HepG2 (cell line): ENCODE measurements at regions not wholly inside any gene's neighbourhood (a gene's known extent, or its start where the extent isn't known, plus 50 kb on each side); places are given as distances from the start of the nearest gene placed in this dataset.

Experiments used
- ATAC-seq: fragments of 200-7000 bp; cut with Tn5 transposase; 3 replicates; pipeline ENCODE4 v1.9.1; 2020; ENCODE audit warnings: mild to moderate bottlenecking, moderate library complexity
- BruUV-seq: library from RNA; stranded (reverse); fragments of 400-500 nt; replicated peaks from 2 replicates; lab custom pipeline; 2021; lab: Mats Ljungman, UMichigan
- CTCF ChIA-PET: fragments of 300-600 bp; formaldehyde crosslinking; extraction: SDS; loops from one replicate; lab custom pipeline; 2021; ENCODE audit warnings: low total read pairs, inconsistent platforms, low intra/inter-chr PET ratio; lab: Yijun Ruan, JAX
- POLR2A ChIA-PET: fragments of 350-600 bp; sonication (Branson Sonifier 250); formaldehyde crosslinking; loops from one replicate; lab custom pipeline; 2020; ENCODE audit warnings: antibody characterized with exemption, inconsistent platforms; lab: Yijun Ruan, JAX
- DNase-seq: peaks from one replicate; pipeline ENCODE4 v3.0.0-alpha.2; 2015; ENCODE audit warnings: low spot score
- FAIRE-seq: peaks from 3 replicates; lab custom pipeline; 2011; peaks lifted over from hg19 to GRCh38; lab: Jason Lieb, UNC
- H2AFZ ChIP-seq: one replicate; pipeline ENCODE4 v1.6.1; 2011; ENCODE audit warnings: low read length, inconsistent platforms
- H3K27ac ChIP-seq: fragments of 300-600 bp; 3 replicates; pipeline ENCODE4 v1.8.0; 2011; ENCODE audit warnings: mixed run types, mild to moderate bottlenecking, mixed read lengths, low read length, inconsistent platforms; ENCODE audit not compliant: insufficient read depth; ENCODE audit errors: extremely low read length
- H3K27me3 ChIP-seq, 2 experiments: fragments of 200-600 bp in 1 of 2; 2 replicates in 1 of 2; 3 replicates in 1 of 2; pipeline versions ENCODE4 v1.6.0 to v1.8.0; 2011; ENCODE audit warnings: low read length in 2 of 2, mild to moderate bottlenecking in 2 of 2, moderate library complexity in 2 of 2, inconsistent platforms in 1 of 2; ENCODE audit not compliant: insufficient read depth in 2 of 2, control insufficient read depth in 1 of 2
- H3K36me3 ChIP-seq, 2 experiments: fragments of 200-600 bp in 1 of 2; replicated peaks in 1 of 2; 2 replicates in 1 of 2; 3 replicates in 1 of 2; pipeline versions ENCODE4 v1.5.1 to v1.8.0; 2011; ENCODE audit warnings: low read length in 2 of 2, inconsistent platforms in 1 of 2; ENCODE audit not compliant: insufficient read depth in 2 of 2, control insufficient read depth in 1 of 2
- H3K4me1 ChIP-seq: 2 replicates; pipeline ENCODE4 v1.5.1; 2012; ENCODE audit warnings: low read length, inconsistent platforms; ENCODE audit not compliant: insufficient read depth
- H3K4me2 ChIP-seq: 2 replicates; pipeline ENCODE4 v1.6.0; 2011; ENCODE audit warnings: low read depth, low read length, inconsistent platforms
- H3K4me3 ChIP-seq, 3 experiments: fragments of 200-600 bp in 1 of 3; sonication (generic), shearing (Covaris generic) in 1 of 3; replicated peaks in 1 of 3; 2 replicates each; pipeline ENCODE4 v1.5.1; 2011 to 2016; ENCODE audit warnings: low read length in 3 of 3, inconsistent platforms in 2 of 3, low read depth in 2 of 3, mild to moderate bottlenecking in 2 of 3, control low read depth in 1 of 3, mixed read lengths in 1 of 3; ENCODE audit not compliant: insufficient read depth in 1 of 3
- H3K79me2 ChIP-seq: one replicate; pipeline ENCODE4 v1.6.1; 2011; ENCODE audit warnings: low read length, inconsistent platforms; ENCODE audit not compliant: insufficient read depth
- H3K9ac ChIP-seq: 2 replicates; pipeline ENCODE4 v1.6.0; 2011; ENCODE audit warnings: mild to moderate bottlenecking, low read depth, low read length, inconsistent platforms; ENCODE audit not compliant: insufficient read depth
- H3K9me3 ChIP-seq: 2 replicates; pipeline ENCODE4 v1.5.1; 2012; ENCODE audit warnings: mild to moderate bottlenecking, low read length
- H4K20me1 ChIP-seq: 2 replicates; pipeline ENCODE4 v1.6.0; 2011; ENCODE audit warnings: inconsistent platforms, mild to moderate bottlenecking, low read length, moderate library complexity; ENCODE audit not compliant: insufficient read depth
- ARNTL ChIP-seq: sonication (generic); formaldehyde crosslinking; IDR thresholded peaks from 2 replicates; pipeline ENCODE4 v1.4.0; 2020; ENCODE audit warnings: mild to moderate bottlenecking, missing genetic modification reagents
- CREM ChIP-seq, 2 experiments: sonication (generic) in 1 of 2; formaldehyde crosslinking in 1 of 2; IDR thresholded peaks; 2 replicates each; pipeline versions ENCODE4 v1.4.0 to v1.6.1; 2016 to 2020; ENCODE audit warnings: antibody characterized with exemption in 1 of 2, mild to moderate bottlenecking in 1 of 2, missing genetic modification reagents in 1 of 2
- ESRRA ChIP-seq: sonication (generic); formaldehyde crosslinking; IDR thresholded peaks from 2 replicates; pipeline ENCODE4 v1.5.1; 2020; ENCODE audit warnings: mild to moderate bottlenecking, low read depth, missing genetic modification reagents
- GATAD2A ChIP-seq: IDR thresholded peaks from 2 replicates; pipeline ENCODE4 v1.6.1; 2016
- KDM6A ChIP-seq: IDR thresholded peaks from 2 replicates; pipeline ENCODE4 v1.6.1; 2016; ENCODE audit warnings: low read depth
- RERE ChIP-seq: IDR thresholded peaks from 2 replicates; pipeline ENCODE4 v1.6.1; 2016; ENCODE audit warnings: low read depth, missing genetic modification reagents, missing compliant biosample characterization
- SALL2 ChIP-seq: sonication (generic); formaldehyde crosslinking; IDR thresholded peaks from 2 replicates; pipeline ENCODE4 v1.8.1; 2023; ENCODE audit warnings: mild to moderate bottlenecking, missing genetic modification reagents, inconsistent platforms
- SIX1 ChIP-seq: sonication (generic); formaldehyde crosslinking; IDR thresholded peaks from 2 replicates; pipeline ENCODE4 v1.4.0; 2020; ENCODE audit warnings: missing genetic modification reagents, borderline replicate concordance
- TAF1 ChIP-seq: sonication (generic); formaldehyde crosslinking; IDR thresholded peaks from 2 replicates; pipeline ENCODE4 v1.4.0; 2020; ENCODE audit warnings: missing genetic modification reagents
- TFDP1 ChIP-seq: IDR thresholded peaks from 2 replicates; pipeline ENCODE4 v1.6.1; 2016; ENCODE audit warnings: missing compliant biosample characterization, missing genetic modification reagents, borderline replicate concordance
- ZNF136 ChIP-seq: sonication (generic); formaldehyde crosslinking; IDR thresholded peaks from 2 replicates; pipeline ENCODE4 v1.8.1; 2022; ENCODE audit warnings: low read depth, mild to moderate bottlenecking, moderate library complexity, missing genetic modification reagents
- ZNF317 ChIP-seq: sonication (generic); formaldehyde crosslinking; IDR thresholded peaks from 2 replicates; pipeline ENCODE4 v1.5.0; 2020; ENCODE audit warnings: mild to moderate bottlenecking, missing genetic modification reagents
- ZNF329 ChIP-seq: sonication (generic); formaldehyde crosslinking; IDR thresholded peaks from 2 replicates; pipeline ENCODE4 v1.9.0; 2021; ENCODE audit warnings: low read depth, mild to moderate bottlenecking, missing genetic modification reagents
- ZNF558 ChIP-seq: sonication (generic); formaldehyde crosslinking; IDR thresholded peaks from 2 replicates; pipeline ENCODE4 v1.9.0; 2022; ENCODE audit warnings: mild to moderate bottlenecking, missing genetic modification reagents, borderline replicate concordance
- ZNF605 ChIP-seq: sonication (generic); formaldehyde crosslinking; IDR thresholded peaks from 2 replicates; pipeline ENCODE4 v1.8.0; 2022; ENCODE audit warnings: mild to moderate bottlenecking, missing genetic modification reagents
- ZNF644 ChIP-seq: IDR thresholded peaks from 2 replicates; pipeline ENCODE4 v1.6.1; 2016; ENCODE audit warnings: low read depth
- ZSCAN9 ChIP-seq: IDR thresholded peaks from 2 replicates; pipeline ENCODE4 v1.6.1; 2016; ENCODE audit warnings: borderline replicate concordance
- WGBS: methylation state at CpG from one replicate; pipeline ENCODE4 v1.1.6; 2017; ENCODE audit warnings: low lambda C conversion rate; 5-methylcytosine and 5-hydroxymethylcytosine counted together
- in situ Hi-C: cut with HindIII; loops from 2 replicates; pipeline ENCODE4 v1.10.0; 2017; ENCODE audit warnings: low pct_unique_long_range_greater_than_20kb; ENCODE audit not compliant: extremely low pct_ligation_motif_present
- intact Hi-C: fragments of 100-400 bp; cut with micrococcal nuclease; formaldehyde crosslinking; loops from one replicate; pipeline ENCODE4 v1.10.0; 2022; ENCODE audit not compliant: unreplicated experiment
- TF ChIP-seq, protein P1 (sequence below): sonication (generic); formaldehyde crosslinking; conservative IDR thresholded peaks from 2 replicates; pipeline ENCODE4 v1.8.0; 2022; ENCODE audit warnings: mild to moderate bottlenecking, moderate library complexity, missing genetic modification reagents

GRCh38 chr4:173855015-173855414 is 325.0 kb upstream of the HAND2 start (continued):
- TF ChIP-seq CREM (IDR thresholded peaks at IDR 0.05) (no peak), CREM (CRISPR knock-in tag; IDR thresholded peaks at IDR 0.05) (no peak), ESRRA (CRISPR knock-in tag) (no peak), ZNF605 (CRISPR knock-in tag) (no peak), ZNF329 (CRISPR knock-in tag) (no peak), ZNF644 (CRISPR knock-in tag) (no peak)

DNA sequence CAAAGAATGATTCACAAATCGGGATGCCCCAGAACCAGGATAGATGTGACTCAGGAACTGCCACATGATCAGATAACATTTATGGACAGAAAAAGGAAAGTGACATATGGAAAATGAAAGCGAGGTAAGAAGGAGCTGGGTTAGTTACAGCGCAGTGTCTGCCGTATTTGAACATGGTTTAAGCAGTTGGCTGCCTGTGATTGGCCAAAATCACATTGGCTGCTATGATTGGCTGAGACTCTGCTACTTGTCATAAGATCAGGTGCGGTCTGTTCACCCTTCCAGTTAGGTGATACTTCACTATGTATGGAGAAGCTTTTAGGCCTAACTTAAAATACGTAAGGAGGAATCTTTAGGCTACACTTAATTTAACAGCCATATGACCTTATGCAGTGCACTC is 322.7 kb upstream of the HAND2 start:
- Histone ChIP-seq H4K20me1 (no peaks in the 10 kb centered on the region), H3K27me3 (no peaks in the 10 kb centered on the region), H3K4me2 (no peak overlapping the region), H2AFZ (no peak overlapping the region), H3K27ac (no peak overlapping the region), H3K9me3 (no peaks in the 10 kb centered on the region), H3K4me1 (no peaks in the 10 kb centered on the region), H3K36me3 (no peaks in the 10 kb centered on the region), H3K4me3 (no peak overlapping the region), H3K79me2 (no peaks in the 10 kb centered on the region), H3K9ac (no peak overlapping the region)
- TF ChIP-seq TAF1 (CRISPR knock-in tag) (no peak), ARNTL (CRISPR knock-in tag) (no peak), RERE (no peak), GATAD2A (CRISPR knock-in tag) (no peak), SALL2 (CRISPR knock-in tag) (no peak), ZNF136 (CRISPR knock-in tag) (no peak), ZNF317 (CRISPR knock-in tag) (no peak), TFDP1 (CRISPR knock-in tag) (no peak), SIX1 (CRISPR knock-in tag) (no peak), ZNF558 (no peak), ZSCAN9 (CRISPR knock-in tag) (no peak), KDM6A (CRISPR knock-in tag) (no peak)
- TF ChIP-seq, protein P1, sequence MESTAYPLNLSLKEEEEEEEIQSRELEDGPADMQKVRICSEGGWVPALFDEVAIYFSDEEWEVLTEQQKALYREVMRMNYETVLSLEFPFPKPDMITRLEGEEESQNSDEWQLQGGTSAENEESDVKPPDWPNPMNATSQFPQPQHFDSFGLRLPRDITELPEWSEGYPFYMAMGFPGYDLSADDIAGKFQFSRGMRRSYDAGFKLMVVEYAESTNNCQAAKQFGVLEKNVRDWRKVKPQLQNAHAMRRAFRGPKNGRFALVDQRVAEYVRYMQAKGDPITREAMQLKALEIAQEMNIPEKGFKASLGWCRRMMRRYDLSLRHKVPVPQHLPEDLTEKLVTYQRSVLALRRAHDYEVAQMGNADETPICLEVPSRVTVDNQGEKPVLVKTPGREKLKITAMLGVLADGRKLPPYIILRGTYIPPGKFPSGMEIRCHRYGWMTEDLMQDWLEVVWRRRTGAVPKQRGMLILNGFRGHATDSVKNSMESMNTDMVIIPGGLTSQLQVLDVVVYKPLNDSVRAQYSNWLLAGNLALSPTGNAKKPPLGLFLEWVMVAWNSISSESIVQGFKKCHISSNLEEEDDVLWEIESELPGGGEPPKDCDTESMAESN: no peak
- in situ Hi-C loops: no loop called here
- CTCF ChIA-PET: no interaction called here
- 17% methylated on average over 6 of the region's 6 CpGs for WGBS
- no TSS peak for BruUV-seq
- no peak for FAIRE-seq
- intact Hi-C loops: no loop called here
- DNase-seq: no peak
- ATAC-seq: no peak
- POLR2A ChIA-PET: no interaction called here
